ENCODE measurements at regions not wholly inside any gene's neighbourhood (a gene's known extent, or its start where the extent isn't known, plus 50 kb on each side); places are given as distances from the start of the nearest gene placed in this dataset.
"Not testable (repeated sequence)": the region's sequence is repeated elsewhere in the genome, so short reads cannot be mapped to it uniquely, and the experiment has no call there.

- FAIRE-seq = peak; percentile 48
Measured at GRCh38 chr14:35201066-35201465, 78.7 kb downstream of the PRORP start.

GRCh38 chr14:35202195-35202594 lies 79.8 kb downstream of the PRORP start:
- DNase-seq (ENCODE audit: insufficient read length, low spot score) (no peak), FAIRE-seq (no peak)
- TF ChIP-seq CTCF (IDR thresholded peaks at IDR 0.05; ENCODE audit: insufficient read depth, missing control alignments) = no peak

More at GRCh38 chr14:35201066-35201465, 78.7 kb downstream of the PRORP start:
- no peak for DNase-seq (ENCODE audit: insufficient read length, low spot score)
- no peak for TF ChIP-seq CTCF (IDR thresholded peaks at IDR 0.05; ENCODE audit: insufficient read depth, missing control alignments)

- FAIRE-seq = peak; percentile 77
- DNase-seq (ENCODE audit: insufficient read length, low spot score) = no peak
- no peak for TF ChIP-seq CTCF (IDR thresholded peaks at IDR 0.05; ENCODE audit: insufficient read depth, missing control alignments)
Measured at GRCh38 chr14:35205737-35206136, 83.4 kb downstream of the PRORP start.

GRCh38 chr14:35211067-35211466 lies 81.1 kb upstream of the PSMA6 start:
- no peak for TF ChIP-seq CTCF (IDR thresholded peaks at IDR 0.05; ENCODE audit: insufficient read depth, missing control alignments)
- FAIRE-seq (no peak), DNase-seq (ENCODE audit: insufficient read length, low spot score) (no peak)

- TF ChIP-seq CTCF (IDR thresholded peaks at IDR 0.05; ENCODE audit: insufficient read depth, missing control alignments) = no peak
- FAIRE-seq = no peak
Measured at GRCh38 chr14:35212471-35213142, 79.6 kb upstream of the PSMA6 start.

GRCh38 chr14:35213143-35213788 lies 78.9 kb upstream of the PSMA6 start:
- no peak for TF ChIP-seq CTCF (IDR thresholded peaks at IDR 0.05; ENCODE audit: insufficient read depth, missing control alignments)
- no peak for DNase-seq (ENCODE audit: insufficient read length, low spot score)
- FAIRE-seq = no peak

More at GRCh38 chr14:35212471-35213142, 79.6 kb upstream of the PSMA6 start:
- no peak for DNase-seq (ENCODE audit: insufficient read length, low spot score)

- FAIRE-seq (no peak), DNase-seq (ENCODE audit: insufficient read length, low spot score) (no peak)
- TF ChIP-seq CTCF (IDR thresholded peaks at IDR 0.05; ENCODE audit: insufficient read depth, missing control alignments) = no peak
Measured at GRCh38 chr14:35213869-35214387, 78.3 kb upstream of the PSMA6 start.

- DNase-seq (ENCODE audit: insufficient read length, low spot score); FAIRE-seq: not testable (repeated sequence)
Measured at GRCh38 chr14:35214402-35214801, 77.8 kb upstream of the PSMA6 start.

Data from D721Med (cell line).